ENCODE measurements at regions not wholly inside any gene's neighbourhood (a gene's known extent, or its start where the extent isn't known, plus 50 kb on each side); places are given as distances from the start of the nearest gene placed in this dataset.

DNA sequence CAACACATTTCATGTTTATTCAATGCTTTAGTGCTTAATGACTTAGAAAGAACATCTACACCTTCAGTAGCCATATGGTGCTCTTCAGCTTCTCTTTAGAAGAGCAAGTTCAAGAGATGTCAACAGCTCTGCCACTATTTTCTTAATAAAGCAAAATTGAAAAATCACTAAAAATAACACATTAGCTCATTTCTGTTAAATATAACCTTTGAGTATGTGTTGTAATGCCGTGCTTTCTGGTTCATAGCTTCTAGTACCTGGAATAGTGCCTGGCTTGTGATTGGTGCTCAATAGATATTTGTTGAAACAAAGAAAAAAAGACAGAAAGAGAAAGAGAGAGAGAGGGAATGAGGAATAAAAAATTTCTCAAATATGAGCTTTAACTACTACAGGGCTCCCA is 349.8 kb upstream of the SPRED2 start:
- intact Hi-C loops (cut with DNase I; ENCODE audit: low total_unique reads): no loop called here
- DNase-seq (no peak), ATAC-seq (no peak)
- no peaks in the 10 kb centered on the region for H3K9me3 ChIP-seq
- no peak overlapping the region for H3K4me3 ChIP-seq
- no peaks in the 10 kb centered on the region for H3K27me3 ChIP-seq
- no peak overlapping the region for H3K27ac ChIP-seq
- no peaks in the 10 kb centered on the region for H3K4me1 ChIP-seq
- in situ Hi-C loops (cut with MboI; ENCODE audit: low sequenced_read_pairs in 4 of 4): no loop called here
- no peaks in the 10 kb centered on the region for H3K36me3 ChIP-seq
- TF ChIP-seq CTCF (IDR thresholded peaks at IDR 0.05 in 4 of 5, conservative IDR thresholded peaks at IDR 0.05 in 1 of 5): no peak
- TF ChIP-seq POLR2A (IDR thresholded peaks at IDR 0.05): no peak

GRCh38 chr2:65781756-65782155 is 349.4 kb upstream of the SPRED2 start:
- DNase-seq (no peak), ATAC-seq (no peak)
- Histone ChIP-seq H3K27ac (no peak overlapping the region), H3K9me3 (no peaks in the 10 kb centered on the region), H3K4me1 (no peaks in the 10 kb centered on the region), H3K27me3 (no peaks in the 10 kb centered on the region), H3K4me3 (no peak overlapping the region), H3K36me3 (no peaks in the 10 kb centered on the region)
- in situ Hi-C loops (cut with MboI; ENCODE audit: low sequenced_read_pairs in 4 of 4): no loop called here
- intact Hi-C loops (cut with DNase I; ENCODE audit: low total_unique reads): no loop called here
- TF ChIP-seq CTCF (IDR thresholded peaks at IDR 0.05 in 4 of 5, conservative IDR thresholded peaks at IDR 0.05 in 1 of 5) (no peak), POLR2A (IDR thresholded peaks at IDR 0.05) (no peak)

DNA sequence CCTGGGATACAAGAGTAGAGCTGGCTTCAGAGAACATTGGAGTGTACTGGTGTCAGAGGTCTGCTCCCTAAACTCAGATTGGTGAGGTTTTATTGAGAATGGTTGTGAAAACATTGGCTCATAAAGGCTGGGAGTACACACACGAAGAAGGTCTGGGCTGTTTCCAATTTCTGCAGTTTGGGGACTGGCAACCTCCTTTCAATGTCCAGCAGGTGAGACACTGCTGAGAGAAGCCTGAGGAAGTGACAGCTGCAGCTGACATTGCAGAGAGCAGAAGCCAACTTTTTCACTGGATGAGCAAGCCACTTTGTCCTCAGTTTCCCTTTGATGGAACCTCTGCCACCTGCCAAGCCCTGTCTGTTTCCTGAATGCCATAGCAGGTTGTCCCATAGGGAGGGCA is 346.6 kb upstream of the SPRED2 start:
- Histone ChIP-seq H3K36me3 (no peaks in the 10 kb centered on the region), H3K27ac (no peak overlapping the region), H3K4me3 (no peak overlapping the region), H3K27me3 (no peaks in the 10 kb centered on the region), H3K4me1 (no peaks in the 10 kb centered on the region), H3K9me3 (no peaks in the 10 kb centered on the region)
- in situ Hi-C loops (cut with MboI; ENCODE audit: low sequenced_read_pairs in 4 of 4) (no loop called here), intact Hi-C loops (cut with DNase I; ENCODE audit: low total_unique reads) (no loop called here)
- no peak for DNase-seq
- TF ChIP-seq POLR2A (IDR thresholded peaks at IDR 0.05): no peak
- TF ChIP-seq CTCF (IDR thresholded peaks at IDR 0.05 in 4 of 5, conservative IDR thresholded peaks at IDR 0.05 in 1 of 5): no peak
- no peak for ATAC-seq

DNA sequence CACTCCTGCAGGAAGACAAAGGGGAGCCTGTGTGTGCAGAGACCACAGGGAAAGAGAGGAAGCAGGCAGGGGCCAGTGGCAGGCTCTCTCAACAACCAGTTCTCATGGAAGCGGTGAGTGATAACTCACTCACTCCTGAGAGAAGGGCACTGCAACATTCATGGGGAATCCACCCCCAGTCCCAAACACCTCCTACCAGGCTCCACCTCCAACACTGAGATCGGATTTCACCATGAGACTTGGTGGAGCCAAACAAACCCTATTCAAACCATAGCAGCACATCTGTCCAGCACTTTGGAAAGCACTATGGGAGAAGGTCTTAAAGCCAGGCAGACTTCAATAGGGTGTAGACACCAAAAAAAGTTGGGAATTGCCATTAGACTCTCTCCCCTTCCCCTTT is 345.7 kb upstream of the SPRED2 start:
- no peak for TF ChIP-seq POLR2A (IDR thresholded peaks at IDR 0.05)
- no peak for TF ChIP-seq CTCF (IDR thresholded peaks at IDR 0.05 in 4 of 5, conservative IDR thresholded peaks at IDR 0.05 in 1 of 5)
- Histone ChIP-seq H3K27me3 (no peaks in the 10 kb centered on the region), H3K9me3 (no peaks in the 10 kb centered on the region), H3K27ac (no peak overlapping the region), H3K4me3 (no peak overlapping the region), H3K36me3 (no peaks in the 10 kb centered on the region), H3K4me1 (no peaks in the 10 kb centered on the region)
- ATAC-seq (no peak), DNase-seq (no peak)
- in situ Hi-C loops (cut with MboI; ENCODE audit: low sequenced_read_pairs in 4 of 4) (no loop called here), intact Hi-C loops (cut with DNase I; ENCODE audit: low total_unique reads) (no loop called here)

- no peaks in the 10 kb centered on the region for H3K27me3 ChIP-seq
- H3K27ac ChIP-seq: no peak overlapping the region
- H3K4me1 ChIP-seq: no peaks in the 10 kb centered on the region
- in situ Hi-C loops (cut with MboI; ENCODE audit: low sequenced_read_pairs in 4 of 4) (no loop called here), intact Hi-C loops (cut with DNase I; ENCODE audit: low total_unique reads) (no loop called here)
- no peak overlapping the region for H3K4me3 ChIP-seq
- H3K36me3 ChIP-seq: no peaks in the 10 kb centered on the region
- no peaks in the 10 kb centered on the region for H3K9me3 ChIP-seq
- ATAC-seq (no peak), DNase-seq (no peak)
- no peak for TF ChIP-seq CTCF (IDR thresholded peaks at IDR 0.05 in 4 of 5, conservative IDR thresholded peaks at IDR 0.05 in 1 of 5)
- no peak for TF ChIP-seq POLR2A (IDR thresholded peaks at IDR 0.05)
Measured at GRCh38 chr2:65775839-65776238, 343.4 kb upstream of the SPRED2 start.
